HCT116 (cell line): ENCODE measurements at regions not wholly inside any gene's neighbourhood (a gene's known extent, or its start where the extent isn't known, plus 50 kb on each side); places are given as distances from the start of the nearest gene placed in this dataset.

Source experiments
- ATAC-seq: fragments of 200-7000 bp; cut with Tn5 transposase; 2 replicates; pipeline ENCODE4 v1.9.1; 2020; ENCODE audit warnings: mild to moderate bottlenecking, moderate library complexity
- BruUV-seq: library from RNA; stranded (reverse); fragments of 400-500 nt; replicated peaks from 2 replicates; lab custom pipeline; 2021; lab: Mats Ljungman, UMichigan
- CTCF ChIA-PET: fragments of 300-600 bp; sonication (Branson Sonifier 250); formaldehyde crosslinking; loops from one replicate; lab custom pipeline; 2021; ENCODE audit warnings: antibody characterized with exemption; lab: Charles Lee
- POLR2A ChIA-PET: fragments of 300-600, 350-600 bp; sonication (Branson Sonifier 250); formaldehyde crosslinking; loops from one replicate; lab custom pipeline; 2021; ENCODE audit warnings: antibody characterized with exemption; lab: Charles Lee
- RAD21 ChIA-PET, 2 experiments: fragments of 300-600 bp; sonication (Branson Sonifier 250); formaldehyde crosslinking; loops; one replicate each; lab custom pipeline; 2023; ENCODE audit warnings: low total read pairs in 2 of 2; ENCODE audit not compliant: uncharacterized antibody in 2 of 2, unreplicated experiment in 2 of 2, low non-redundant PET in 1 of 2; lab: Charles Lee
- DNase-seq: peaks from one replicate; pipeline ENCODE4 v3.0.0-alpha.2; 2010; ENCODE audit warnings: low read depth, low spot score
- H2AFZ ChIP-seq: fragments of 200-600 bp; shearing (Covaris generic), sonication (generic); 2 replicates; pipeline ENCODE4 v1.6.1; 2017; ENCODE audit warnings: low read depth, mixed run types, mixed read lengths, antibody characterized with exemption, low read length; ENCODE audit not compliant: poor library complexity, severe bottlenecking
- H3K27ac ChIP-seq: 2 replicates; pipeline ENCODE4 v1.5.1; 2012; ENCODE audit warnings: low read depth, low read length
- H3K27me3 ChIP-seq: fragments of 200-600 bp; sonication (generic); 2 replicates; pipeline ENCODE4 v1.6.1; 2016; ENCODE audit warnings: mixed run types, low read length, mixed read lengths; ENCODE audit not compliant: insufficient read depth
- H3K36me3 ChIP-seq, 2 experiments: fragments of 200-500 bp in 1 of 2; fragments of 200-600 bp in 1 of 2; sonication (Bioruptor generic) in 1 of 2; sonication (generic) in 1 of 2; 2 replicates each; pipeline versions ENCODE4 v1.5.1 to v1.6.1; 2014 to 2016; ENCODE audit warnings: low read length in 2 of 2, inconsistent platforms in 1 of 2, mixed read lengths in 1 of 2, mixed run types in 1 of 2; ENCODE audit not compliant: insufficient read depth in 2 of 2, control insufficient read depth in 1 of 2
- H3K4me1 ChIP-seq, 2 experiments: fragments of 200-600 bp in 1 of 2; sonication (generic) in 1 of 2; 2 replicates each; pipeline versions ENCODE4 v1.5.1 to v1.6.1; 2012 to 2017; ENCODE audit warnings: low read length in 2 of 2, inconsistent platforms in 1 of 2, mild to moderate bottlenecking in 1 of 2, mixed read lengths in 1 of 2, mixed run types in 1 of 2, moderate library complexity in 1 of 2; ENCODE audit not compliant: insufficient read depth in 2 of 2, control insufficient read depth in 1 of 2
- H3K4me2 ChIP-seq: fragments of 200-600 bp; sonication (generic); 2 replicates; pipeline ENCODE4 v1.6.1; 2017; ENCODE audit warnings: mixed run types, low read length, mixed read lengths
- H3K4me3 ChIP-seq, 2 experiments: fragments of 200-600 bp in 1 of 2; sonication (generic) in 1 of 2; replicated peaks in 1 of 2; 2 replicates each; pipeline ENCODE4 v1.5.1; 2011 to 2016; ENCODE audit warnings: low read length in 2 of 2, control low read depth in 1 of 2, low read depth in 1 of 2, mild to moderate bottlenecking in 1 of 2, mixed read lengths in 1 of 2, mixed run types in 1 of 2
- H3K79me2 ChIP-seq: fragments of 200-600 bp; sonication (generic); 2 replicates; pipeline ENCODE4 v1.6.1; 2017; ENCODE audit warnings: mild to moderate bottlenecking, mixed run types, low read length, moderate library complexity, mixed read lengths; ENCODE audit not compliant: insufficient read depth
- H3K9ac ChIP-seq: fragments of 200-600 bp; sonication (generic); 2 replicates; pipeline ENCODE4 v1.6.1; 2016; ENCODE audit warnings: low read length, mixed read lengths
- H3K9me2 ChIP-seq: fragments of 200-600 bp; sonication (generic), shearing (Covaris generic); 2 replicates; pipeline ENCODE4 v1.6.1; 2017; ENCODE audit warnings: mixed run types, mild to moderate bottlenecking, moderate library complexity; ENCODE audit not compliant: insufficient read depth
- H3K9me3 ChIP-seq, 2 experiments: fragments of 200-500 bp in 1 of 2; fragments of 200-600 bp in 1 of 2; sonication (Bioruptor generic) in 1 of 2; sonication (generic) in 1 of 2; 2 replicates each; pipeline ENCODE4 v1.6.1; 2014 to 2017; ENCODE audit warnings: low read length in 2 of 2, mixed read lengths in 2 of 2, inconsistent platforms in 1 of 2, low read depth in 1 of 2, mild to moderate bottlenecking in 1 of 2, mixed run types in 1 of 2, moderate library complexity in 1 of 2; ENCODE audit not compliant: control insufficient read depth in 1 of 2, insufficient read depth in 1 of 2
- H4K20me1 ChIP-seq: fragments of 200-600 bp; sonication (generic), shearing (Covaris generic); 2 replicates; pipeline ENCODE4 v1.6.1; 2017; ENCODE audit warnings: mixed run types, mild to moderate bottlenecking, moderate library complexity; ENCODE audit not compliant: insufficient read depth
- ATF3 ChIP-seq: IDR thresholded peaks from 2 replicates; pipeline ENCODE4 v1.6.1; 2012
- CBX3 ChIP-seq: IDR thresholded peaks from 2 replicates; pipeline ENCODE4 v1.6.1; 2012; ENCODE audit warnings: low read depth
- CEBPB ChIP-seq: IDR thresholded peaks from 2 replicates; pipeline ENCODE4 v1.6.1; 2012; ENCODE audit warnings: low read depth
- CTCF ChIP-seq, 3 experiments: fragments of 200-600 bp in 1 of 3; sonication (generic) in 1 of 3; IDR thresholded peaks in 2 of 3; conservative IDR thresholded peaks in 1 of 3; 2 replicates each; pipeline ENCODE4 v1.5.1; 2012 to 2017; ENCODE audit warnings: low read depth in 2 of 3, low read length in 2 of 3, antibody characterized with exemption in 1 of 3, borderline replicate concordance in 1 of 3, control low read depth in 1 of 3, mild to moderate bottlenecking in 1 of 3, mixed read lengths in 1 of 3, mixed run types in 1 of 3, moderate library complexity in 1 of 3; ENCODE audit not compliant: insufficient read depth in 1 of 3
- EGR1 ChIP-seq: IDR thresholded peaks from 2 replicates; pipeline ENCODE4 v1.6.1; 2012; ENCODE audit warnings: low read depth
- EZH2phosphoT487 ChIP-seq: fragments of 200-600 bp; IDR thresholded peaks from 2 replicates; pipeline ENCODE4 v1.6.1; 2018; ENCODE audit warnings: antibody characterized with exemption, borderline replicate concordance
- FOSL1 ChIP-seq: IDR thresholded peaks from 2 replicates; pipeline ENCODE4 v1.6.1; 2012; ENCODE audit warnings: low read depth
- JUND ChIP-seq: IDR thresholded peaks from 2 replicates; pipeline ENCODE4 v1.6.1; 2012
- MAX ChIP-seq: IDR thresholded peaks from 2 replicates; pipeline ENCODE4 v1.6.1; 2012
- POLR2A ChIP-seq: IDR thresholded peaks from 2 replicates; pipeline ENCODE4 v1.7.0; 2011; ENCODE audit warnings: borderline replicate concordance; ENCODE audit not compliant: insufficient read depth, insufficient read length; ENCODE audit errors: extremely low read depth
- POLR2AphosphoS5 ChIP-seq: IDR thresholded peaks from 2 replicates; pipeline ENCODE4 v1.6.1; 2011; ENCODE audit warnings: mild to moderate bottlenecking, low read depth, low read length, moderate library complexity
- RAD21 ChIP-seq: IDR thresholded peaks from 2 replicates; pipeline ENCODE4 v1.6.1; 2012; ENCODE audit warnings: low read depth, mild to moderate bottlenecking
- REST ChIP-seq: IDR thresholded peaks from 2 replicates; pipeline ENCODE4 v1.6.1; 2012; ENCODE audit warnings: low read depth
- SP1 ChIP-seq: IDR thresholded peaks from 2 replicates; pipeline ENCODE4 v1.6.1; 2012; ENCODE audit warnings: low read depth
- SRF ChIP-seq: IDR thresholded peaks from 2 replicates; pipeline ENCODE4 v1.6.1; 2012; ENCODE audit warnings: low read depth
- TCF7L2 ChIP-seq: IDR thresholded peaks from 2 replicates; pipeline ENCODE4 v1.7.0; 2011; ENCODE audit warnings: borderline replicate concordance, inconsistent platforms; ENCODE audit not compliant: insufficient read depth, insufficient read length; ENCODE audit errors: extremely low read depth
- YY1 ChIP-seq: IDR thresholded peaks from 2 replicates; pipeline ENCODE4 v1.6.1; 2011; ENCODE audit warnings: low read length, low read depth, moderate library complexity, mild to moderate bottlenecking; ENCODE audit not compliant: insufficient replicate concordance; ENCODE audit errors: extremely low read depth
- ZBTB33 ChIP-seq: IDR thresholded peaks from 2 replicates; pipeline ENCODE4 v1.6.1; 2011; ENCODE audit warnings: mild to moderate bottlenecking, low read length, moderate library complexity; ENCODE audit not compliant: insufficient replicate concordance; ENCODE audit errors: extremely low read depth
- ZNF274 ChIP-seq: fragments of 200-500 bp; sonication (Bioruptor generic); IDR thresholded peaks from 2 replicates; pipeline ENCODE4 v1.6.1; 2014; ENCODE audit warnings: mild to moderate bottlenecking, low read depth, low read length, inconsistent platforms
- intact Hi-C: fragments of 100-400 bp; cut with micrococcal nuclease; formaldehyde crosslinking; loops from 2 replicates; pipeline ENCODE4 v1.10.0; 2022

GRCh38 chr9:78463750-78464149 is 166.8 kb downstream of the PSAT1 start:
- Histone ChIP-seq H3K27ac (no peak overlapping the region), H4K20me1 (no peaks in the 10 kb centered on the region), H3K9me2 (no peaks in the 10 kb centered on the region), H3K27me3 (no peaks in the 10 kb centered on the region), H2AFZ (no peak overlapping the region), H3K4me1 (no peaks in the 10 kb centered on the region)
- no peak for ATAC-seq
- CTCF ChIA-PET = no interaction called here
- no TSS peak for BruUV-seq
- intact Hi-C loops = no loop called here
- RAD21 ChIA-PET = no interaction called here
- TF ChIP-seq JUND (no peak), CEBPB (no peak), SRF (no peak), ZBTB33 (no peak), CTCF (IDR thresholded peaks at IDR 0.05 in 2 of 3, conservative IDR thresholded peaks at IDR 0.05 in 1 of 3; ENCODE audit: borderline replicate concordance in 1 of 3, insufficient read depth in 1 of 3, low read depth in 2 of 3, low read length in 2 of 3) (no peak), REST (no peak), ATF3 (no peak), TCF7L2 (no peak), MAX (no peak), FOSL1 (no peak), RAD21 (no peak), POLR2AphosphoS5 (no peak), EZH2phosphoT487 (no peak), CBX3 (no peak), EGR1 (no peak), POLR2A (no peak), SP1 (no peak), ZNF274 (no peak), YY1 (no peak)
- TF ChIP-seq, all 23 proteins: peak for 0
- no peaks in the 10 kb centered on the region for H3K79me2 ChIP-seq
- no peak for DNase-seq
- H3K9ac ChIP-seq = no peak overlapping the region
- H3K9me3 ChIP-seq = no peaks in the 10 kb centered on the region
- H3K4me3 ChIP-seq = no peak overlapping the region
- no peaks in the 10 kb centered on the region for H3K36me3 ChIP-seq
- H3K4me2 ChIP-seq = no peak overlapping the region
- POLR2A ChIA-PET = no interaction called here
